SK-N-SH treated with all-trans-retinoic acid at 6 μM for 48 hours (cell line): ENCODE measurements at regions not wholly inside any gene's neighbourhood (a gene's known extent, or its start where the extent isn't known, plus 50 kb on each side); places are given as distances from the start of the nearest gene placed in this dataset.

ENCODE experiments used
- ATAC-seq: fragments of 200-7000 bp; cut with Tn5 transposase; 3 replicates; pipeline ENCODE4 v1.9.1; 2020; ENCODE audit warnings: mild to moderate bottlenecking, moderate library complexity
- ARNTL ChIP-seq: fragments of 450-650 bp; formaldehyde crosslinking; IDR thresholded peaks from 2 replicates; pipeline ENCODE4 v1.5.0; 2020; ENCODE audit warnings: low read depth, mild to moderate bottlenecking, moderate library complexity, borderline replicate concordance
- BACH2 ChIP-seq: fragments of 250-450 bp; sonication (Bioruptor Pico); IDR thresholded peaks from 2 replicates; pipeline ENCODE4 v1.9.0; 2021; ENCODE audit warnings: mild to moderate bottlenecking, borderline replicate concordance
- ESRRG ChIP-seq: fragments of 250-450 bp; sonication (Bioruptor Pico); IDR thresholded peaks from 2 replicates; pipeline ENCODE4 v1.6.1; 2021; ENCODE audit warnings: mild to moderate bottlenecking
- GLIS3 ChIP-seq: fragments of 250-450 bp; sonication (Bioruptor Pico); IDR thresholded peaks from 2 replicates; pipeline ENCODE4 v1.5.0; 2020; ENCODE audit warnings: mild to moderate bottlenecking, moderate library complexity
- ISL1 ChIP-seq: fragments of 250-450 bp; sonication (Bioruptor Pico); IDR thresholded peaks from 2 replicates; pipeline ENCODE4 v2.1.2; 2022; ENCODE audit warnings: mild to moderate bottlenecking, moderate library complexity
- OSR1 ChIP-seq: fragments of 250-450 bp; sonication (Bioruptor Pico); IDR thresholded peaks from 2 replicates; pipeline ENCODE4 v1.8.0; 2022; ENCODE audit warnings: moderate library complexity, mild to moderate bottlenecking, inconsistent platforms
- RARB ChIP-seq: fragments of 250-450 bp; sonication (Bioruptor Pico); IDR thresholded peaks from 2 replicates; pipeline ENCODE4 v1.8.0; 2021; ENCODE audit warnings: mild to moderate bottlenecking, moderate library complexity
- SNAI2 ChIP-seq: fragments of 250-450 bp; sonication (Bioruptor Pico); IDR thresholded peaks from 2 replicates; pipeline ENCODE4 v1.5.0; 2020; ENCODE audit warnings: mild to moderate bottlenecking, moderate library complexity
- TCF4 ChIP-seq: fragments of 250-450 bp; sonication (Bioruptor Pico); IDR thresholded peaks from 2 replicates; pipeline ENCODE4 v1.8.0; 2021; ENCODE audit warnings: mild to moderate bottlenecking, moderate library complexity, borderline replicate concordance
- TOX ChIP-seq: fragments of 250-450 bp; sonication (Bioruptor Pico); IDR thresholded peaks from 2 replicates; pipeline ENCODE4 v1.8.0; 2021; ENCODE audit warnings: mild to moderate bottlenecking, moderate library complexity, borderline replicate concordance
- ZC3H10 ChIP-seq: fragments of 250-450 bp; sonication (Bioruptor Pico); IDR thresholded peaks from 2 replicates; pipeline ENCODE4 v1.5.1; 2021; ENCODE audit warnings: mild to moderate bottlenecking, moderate library complexity
- ZFP30 ChIP-seq: fragments of 450-650 bp; formaldehyde crosslinking; IDR thresholded peaks from 2 replicates; pipeline ENCODE4 v1.5.0; 2022; ENCODE audit warnings: mild to moderate bottlenecking, moderate library complexity
- ZNF565 ChIP-seq: fragments of 450-650 bp; formaldehyde crosslinking; conservative IDR thresholded peaks from 2 replicates; pipeline ENCODE4 v1.5.0; 2020; ENCODE audit warnings: low read depth, mild to moderate bottlenecking, moderate library complexity
- ZNF70 ChIP-seq: fragments of 450-650 bp; formaldehyde crosslinking; IDR thresholded peaks from 2 replicates; pipeline ENCODE4 v1.5.0; 2020; ENCODE audit warnings: mild to moderate bottlenecking, moderate library complexity
- ZNF8 ChIP-seq: fragments of 450-650 bp; formaldehyde crosslinking; IDR thresholded peaks from 2 replicates; pipeline ENCODE4 v1.5.0; 2020; ENCODE audit warnings: mild to moderate bottlenecking, moderate library complexity
- TF ChIP-seq, protein P1 (sequence below): fragments of 250-450 bp; sonication (Bioruptor Pico); IDR thresholded peaks from 2 replicates; pipeline ENCODE4 v1.5.1; 2020; ENCODE audit warnings: low read depth, mild to moderate bottlenecking, moderate library complexity
- TF ChIP-seq, protein P2 (sequence below): fragments of 250-450 bp; sonication (Bioruptor Pico); IDR thresholded peaks from 2 replicates; pipeline ENCODE4 v1.8.0; 2020; ENCODE audit warnings: mild to moderate bottlenecking, moderate library complexity, borderline replicate concordance
- TF ChIP-seq, protein P3 (sequence below): fragments of 250-450 bp; sonication (Bioruptor Pico); IDR thresholded peaks from 2 replicates; pipeline ENCODE4 v1.5.0; 2020; ENCODE audit warnings: mild to moderate bottlenecking, moderate library complexity
- TF ChIP-seq, protein P4 (sequence below): fragments of 250-450 bp; sonication (Bioruptor Pico); IDR thresholded peaks from 2 replicates; pipeline ENCODE4 v1.5.1; 2021; ENCODE audit warnings: mild to moderate bottlenecking, moderate library complexity

DNA sequence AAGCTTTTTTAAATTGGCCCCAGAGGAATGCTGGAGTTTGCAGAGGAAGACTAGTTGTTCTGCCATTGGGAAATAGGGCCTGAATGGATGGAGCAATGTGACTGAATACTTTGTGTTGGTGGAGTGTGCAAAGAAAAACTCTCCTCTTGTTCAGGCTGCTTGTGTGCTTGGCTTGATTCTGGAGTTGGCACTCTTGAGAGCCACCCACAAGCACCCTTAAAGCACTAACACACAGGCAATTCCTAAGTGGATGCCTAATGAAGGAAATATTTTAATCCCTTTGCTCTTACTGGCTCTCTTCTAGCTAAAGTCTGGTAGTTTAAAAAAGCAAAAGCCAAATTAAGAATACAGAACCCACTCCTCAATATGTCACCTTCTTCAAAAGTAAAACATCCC, 304.4 kb upstream of the C2CD4B start:
- peak; percentile 24 for ATAC-seq
- TF ChIP-seq OSR1 (CRISPR knock-in tag) (no peak), ZNF70 (CRISPR knock-in tag) (no peak), ESRRG (CRISPR knock-in tag) (no peak)

DNA sequence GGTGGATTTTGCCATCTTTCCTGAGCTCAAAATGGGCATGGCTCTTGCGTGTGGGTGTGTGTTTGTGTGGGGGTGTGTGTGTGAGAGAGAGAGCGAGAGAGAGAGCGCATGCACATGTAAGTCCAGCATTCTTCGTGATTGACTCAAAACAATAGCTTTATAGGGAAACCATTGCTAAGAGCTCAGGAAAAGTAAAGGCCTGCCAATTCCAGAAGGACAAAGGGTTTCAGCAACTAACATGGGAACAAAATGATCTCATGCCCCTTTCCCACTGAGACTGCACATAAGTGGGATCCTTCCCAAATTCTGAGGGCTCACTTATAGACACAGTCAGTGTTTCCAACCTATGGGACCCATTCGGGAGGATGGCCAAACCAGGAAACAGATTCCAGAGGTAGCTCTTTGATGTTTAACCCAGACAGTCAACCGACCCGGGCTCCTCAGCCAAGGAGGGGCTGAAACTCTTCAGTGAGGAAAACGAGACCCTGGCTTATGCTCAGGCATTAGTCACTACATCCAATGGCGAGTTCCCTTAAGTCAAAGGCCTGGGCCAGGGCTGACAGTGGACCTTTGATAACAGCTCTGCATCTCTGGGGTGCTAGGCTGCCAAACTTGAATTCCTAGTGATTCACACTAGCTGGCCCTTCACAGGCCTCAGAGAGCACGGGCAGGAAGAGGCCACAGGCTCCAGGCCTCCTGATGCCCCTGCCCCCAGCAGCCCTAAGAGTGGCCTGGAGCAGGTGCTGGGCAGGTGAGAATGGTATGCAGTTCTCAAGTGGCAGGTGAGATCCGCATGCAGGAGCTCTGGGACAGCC, 305.0 kb upstream of the C2CD4B start:
- TF ChIP-seq ARNTL (CRISPR knock-in tag) (no peak), ZNF8 (CRISPR knock-in tag) (no peak)
- TF ChIP-seq, all 23 proteins: peak for 0
- ATAC-seq = peak; percentile 78

DNA sequence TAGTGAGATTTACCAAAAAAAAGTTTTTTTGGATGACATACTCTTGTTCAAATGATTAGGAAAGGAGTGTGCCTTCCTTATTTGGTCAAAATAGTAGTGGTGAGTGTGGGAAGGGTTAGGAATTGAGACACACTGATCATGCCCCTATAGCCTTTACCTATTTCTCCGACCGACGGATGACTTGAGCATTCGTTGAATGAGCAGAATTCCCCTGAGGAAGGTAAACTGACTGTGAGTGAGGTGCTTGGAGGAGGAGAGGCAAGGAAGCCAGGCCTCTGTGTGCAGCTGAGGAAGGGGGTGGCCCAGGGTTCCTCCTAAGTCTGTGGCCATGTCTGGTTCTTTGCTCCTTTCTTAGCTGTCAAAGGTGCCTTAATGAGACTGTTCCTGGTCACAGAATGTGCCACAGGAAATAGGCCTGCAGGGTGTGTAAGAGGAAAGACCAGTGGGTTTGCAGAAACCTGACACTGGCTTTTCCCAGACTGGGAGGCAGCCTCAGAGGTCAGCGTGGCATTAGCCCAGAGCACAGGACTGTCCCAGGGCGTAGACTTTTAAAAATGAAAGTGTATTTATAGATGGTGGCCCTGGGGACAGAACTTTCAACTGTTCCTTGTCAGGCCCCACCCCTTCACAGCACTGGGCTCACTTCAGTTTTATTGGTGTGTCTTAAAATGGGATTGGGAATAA, 307.7 kb upstream of the C2CD4B start:
- no peak for TF ChIP-seq RARB
- TF ChIP-seq BACH2 (CRISPR knock-in tag) = no peak
- TF ChIP-seq, protein P1, sequence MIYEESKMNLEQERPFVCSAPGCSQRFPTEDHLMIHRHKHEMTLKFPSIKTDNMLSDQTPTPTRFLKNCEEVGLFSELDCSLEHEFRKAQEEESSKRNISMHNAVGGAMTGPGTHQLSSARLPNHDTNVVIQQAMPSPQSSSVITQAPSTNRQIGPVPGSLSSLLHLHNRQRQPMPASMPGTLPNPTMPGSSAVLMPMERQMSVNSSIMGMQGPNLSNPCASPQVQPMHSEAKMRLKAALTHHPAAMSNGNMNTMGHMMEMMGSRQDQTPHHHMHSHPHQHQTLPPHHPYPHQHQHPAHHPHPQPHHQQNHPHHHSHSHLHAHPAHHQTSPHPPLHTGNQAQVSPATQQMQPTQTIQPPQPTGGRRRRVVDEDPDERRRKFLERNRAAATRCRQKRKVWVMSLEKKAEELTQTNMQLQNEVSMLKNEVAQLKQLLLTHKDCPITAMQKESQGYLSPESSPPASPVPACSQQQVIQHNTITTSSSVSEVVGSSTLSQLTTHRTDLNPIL (CRISPR knock-in tag) = no peak
- no peak for TF ChIP-seq TOX
- TF ChIP-seq TCF4 = no peak
- TF ChIP-seq ZNF70 (CRISPR knock-in tag) = no peak
- no peak for TF ChIP-seq OSR1 (CRISPR knock-in tag)
- ATAC-seq = peak; percentile 56

DNA sequence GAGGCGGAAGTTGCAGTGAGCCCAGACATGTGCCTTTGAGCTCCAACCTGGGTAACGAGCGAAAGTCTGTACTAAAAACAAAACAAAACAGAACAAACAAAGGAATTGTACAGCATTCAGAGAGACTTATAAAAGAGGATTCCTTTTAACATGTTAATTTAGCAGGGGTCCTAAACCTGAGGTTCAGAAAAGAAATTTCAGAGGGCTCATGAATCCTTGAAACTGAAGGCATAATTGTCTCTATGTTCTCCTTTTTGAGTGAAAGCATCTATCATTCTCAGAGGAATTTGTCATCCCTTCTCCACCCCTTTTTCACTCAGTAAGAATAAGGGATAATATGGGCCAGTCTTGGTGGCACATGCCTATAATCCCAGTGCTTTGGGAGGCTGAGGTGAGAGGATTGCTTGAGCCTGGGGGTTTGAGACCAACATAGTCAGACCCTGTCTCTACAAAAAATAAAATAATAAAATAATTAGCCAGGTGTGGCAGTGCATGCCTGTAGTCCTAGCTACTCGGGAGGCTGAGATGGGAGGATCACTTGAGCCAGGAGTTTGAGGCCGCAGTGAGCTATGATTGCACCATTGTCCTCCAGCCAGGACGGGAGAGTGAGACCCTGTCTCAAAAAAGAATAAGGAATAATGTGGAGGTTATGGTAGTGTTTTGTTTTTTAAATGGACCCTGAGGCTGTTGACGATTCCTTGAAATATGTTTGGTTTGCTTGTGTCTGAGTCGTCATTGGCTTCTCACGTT, 309.1 kb upstream of the C2CD4B start:
- ATAC-seq = no peak
- TF ChIP-seq ARNTL (CRISPR knock-in tag) (no peak), BACH2 (CRISPR knock-in tag) (no peak), TOX (no peak), ZC3H10 (no peak)
- TF ChIP-seq, protein P2, sequence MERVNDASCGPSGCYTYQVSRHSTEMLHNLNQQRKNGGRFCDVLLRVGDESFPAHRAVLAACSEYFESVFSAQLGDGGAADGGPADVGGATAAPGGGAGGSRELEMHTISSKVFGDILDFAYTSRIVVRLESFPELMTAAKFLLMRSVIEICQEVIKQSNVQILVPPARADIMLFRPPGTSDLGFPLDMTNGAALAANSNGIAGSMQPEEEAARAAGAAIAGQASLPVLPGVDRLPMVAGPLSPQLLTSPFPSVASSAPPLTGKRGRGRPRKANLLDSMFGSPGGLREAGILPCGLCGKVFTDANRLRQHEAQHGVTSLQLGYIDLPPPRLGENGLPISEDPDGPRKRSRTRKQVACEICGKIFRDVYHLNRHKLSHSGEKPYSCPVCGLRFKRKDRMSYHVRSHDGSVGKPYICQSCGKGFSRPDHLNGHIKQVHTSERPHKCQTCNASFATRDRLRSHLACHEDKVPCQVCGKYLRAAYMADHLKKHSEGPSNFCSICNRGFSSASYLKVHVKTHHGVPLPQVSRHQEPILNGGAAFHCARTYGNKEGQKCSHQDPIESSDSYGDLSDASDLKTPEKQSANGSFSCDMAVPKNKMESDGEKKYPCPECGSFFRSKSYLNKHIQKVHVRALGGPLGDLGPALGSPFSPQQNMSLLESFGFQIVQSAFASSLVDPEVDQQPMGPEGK (CRISPR knock-in tag) = no peak

DNA sequence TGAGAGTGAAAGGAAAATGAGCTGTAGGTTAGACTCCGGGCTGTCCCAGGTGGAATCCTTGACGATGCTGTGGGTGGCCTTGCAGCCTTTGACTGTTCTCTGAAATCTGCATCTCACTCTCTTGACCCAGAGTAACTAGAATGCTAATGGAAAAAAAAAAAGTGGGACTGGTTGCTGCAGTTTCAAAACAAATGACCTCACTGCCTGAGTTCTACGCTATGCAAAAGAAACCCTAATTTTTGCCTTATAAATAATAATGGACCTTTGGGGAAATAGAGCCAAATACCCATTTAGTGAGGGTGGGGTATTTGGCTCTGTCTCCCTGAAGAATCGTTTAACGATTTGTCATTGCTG, 309.7 kb upstream of the C2CD4B start:
- ATAC-seq = no peak
- TF ChIP-seq GLIS3 (CRISPR knock-in tag) = no peak

DNA sequence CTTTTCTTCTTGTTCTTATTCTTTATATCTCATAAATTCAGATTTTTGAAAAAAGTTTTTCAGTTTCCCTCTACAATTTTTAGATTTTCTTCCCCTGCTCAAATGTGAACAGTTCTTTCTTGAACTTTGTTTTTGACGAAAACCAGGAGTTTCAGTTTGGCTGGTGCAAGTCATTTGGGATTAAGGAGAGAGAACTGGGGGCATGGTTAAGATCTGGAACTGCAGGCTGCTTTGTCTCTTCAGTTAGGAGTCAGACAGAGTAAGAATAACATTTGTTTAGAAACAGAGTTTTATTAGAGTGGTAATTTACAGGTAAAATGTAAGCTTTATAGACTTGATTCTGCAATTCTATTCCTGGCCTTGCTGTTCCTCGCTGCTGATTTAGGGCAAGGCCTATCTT, 310.5 kb upstream of the C2CD4B start:
- no peak for ATAC-seq
- TF ChIP-seq TOX (no peak), BACH2 (CRISPR knock-in tag) (no peak), ZNF565 (CRISPR knock-in tag) (no peak), GLIS3 (CRISPR knock-in tag) (no peak)

DNA sequence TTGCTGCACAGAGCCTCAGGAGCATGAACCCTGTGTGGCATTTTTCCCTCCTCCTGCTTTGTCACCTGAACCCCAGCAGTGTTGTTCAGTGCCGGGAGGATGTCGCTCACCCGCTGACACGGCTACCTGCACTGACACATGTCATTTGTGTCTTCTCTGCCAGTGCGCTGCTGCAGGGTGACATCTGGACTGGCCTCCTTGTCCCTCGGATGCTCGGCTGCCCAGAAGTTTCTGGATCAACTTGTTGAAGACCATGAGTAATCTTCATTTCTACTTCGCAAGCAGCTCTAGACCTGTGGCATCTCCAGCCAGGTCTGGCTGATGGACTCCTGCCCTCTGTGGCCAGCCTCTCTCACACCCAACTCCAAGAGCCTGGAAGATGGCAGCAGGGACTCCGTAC, 311.1 kb upstream of the C2CD4B start:
- no peak for ATAC-seq
- no peak for TF ChIP-seq RARB
- TF ChIP-seq SNAI2 (CRISPR knock-in tag) = no peak
- TF ChIP-seq, protein P2 (CRISPR knock-in tag) = no peak
- TF ChIP-seq, protein P3, sequence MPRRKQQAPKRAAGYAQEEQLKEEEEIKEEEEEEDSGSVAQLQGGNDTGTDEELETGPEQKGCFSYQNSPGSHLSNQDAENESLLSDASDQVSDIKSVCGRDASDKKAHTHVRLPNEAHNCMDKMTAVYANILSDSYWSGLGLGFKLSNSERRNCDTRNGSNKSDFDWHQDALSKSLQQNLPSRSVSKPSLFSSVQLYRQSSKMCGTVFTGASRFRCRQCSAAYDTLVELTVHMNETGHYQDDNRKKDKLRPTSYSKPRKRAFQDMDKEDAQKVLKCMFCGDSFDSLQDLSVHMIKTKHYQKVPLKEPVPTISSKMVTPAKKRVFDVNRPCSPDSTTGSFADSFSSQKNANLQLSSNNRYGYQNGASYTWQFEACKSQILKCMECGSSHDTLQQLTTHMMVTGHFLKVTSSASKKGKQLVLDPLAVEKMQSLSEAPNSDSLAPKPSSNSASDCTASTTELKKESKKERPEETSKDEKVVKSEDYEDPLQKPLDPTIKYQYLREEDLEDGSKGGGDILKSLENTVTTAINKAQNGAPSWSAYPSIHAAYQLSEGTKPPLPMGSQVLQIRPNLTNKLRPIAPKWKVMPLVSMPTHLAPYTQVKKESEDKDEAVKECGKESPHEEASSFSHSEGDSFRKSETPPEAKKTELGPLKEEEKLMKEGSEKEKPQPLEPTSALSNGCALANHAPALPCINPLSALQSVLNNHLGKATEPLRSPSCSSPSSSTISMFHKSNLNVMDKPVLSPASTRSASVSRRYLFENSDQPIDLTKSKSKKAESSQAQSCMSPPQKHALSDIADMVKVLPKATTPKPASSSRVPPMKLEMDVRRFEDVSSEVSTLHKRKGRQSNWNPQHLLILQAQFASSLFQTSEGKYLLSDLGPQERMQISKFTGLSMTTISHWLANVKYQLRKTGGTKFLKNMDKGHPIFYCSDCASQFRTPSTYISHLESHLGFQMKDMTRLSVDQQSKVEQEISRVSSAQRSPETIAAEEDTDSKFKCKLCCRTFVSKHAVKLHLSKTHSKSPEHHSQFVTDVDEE (CRISPR knock-in tag) = no peak
- no peak for TF ChIP-seq ISL1 (CRISPR knock-in tag)
- no peak for TF ChIP-seq ZC3H10
- TF ChIP-seq ZFP30 (CRISPR knock-in tag) = no peak
- TF ChIP-seq, protein P4, sequence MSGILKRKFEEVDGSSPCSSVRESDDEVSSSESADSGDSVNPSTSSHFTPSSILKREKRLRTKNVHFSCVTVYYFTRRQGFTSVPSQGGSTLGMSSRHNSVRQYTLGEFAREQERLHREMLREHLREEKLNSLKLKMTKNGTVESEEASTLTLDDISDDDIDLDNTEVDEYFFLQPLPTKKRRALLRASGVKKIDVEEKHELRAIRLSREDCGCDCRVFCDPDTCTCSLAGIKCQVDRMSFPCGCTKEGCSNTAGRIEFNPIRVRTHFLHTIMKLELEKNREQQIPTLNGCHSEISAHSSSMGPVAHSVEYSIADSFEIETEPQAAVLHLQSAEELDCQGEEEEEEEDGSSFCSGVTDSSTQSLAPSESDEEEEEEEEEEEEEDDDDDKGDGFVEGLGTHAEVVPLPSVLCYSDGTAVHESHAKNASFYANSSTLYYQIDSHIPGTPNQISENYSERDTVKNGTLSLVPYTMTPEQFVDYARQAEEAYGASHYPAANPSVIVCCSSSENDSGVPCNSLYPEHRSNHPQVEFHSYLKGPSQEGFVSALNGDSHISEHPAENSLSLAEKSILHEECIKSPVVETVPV (CRISPR knock-in tag) = no peak
- TF ChIP-seq TCF4 = no peak
- TF ChIP-seq TOX = no peak
- TF ChIP-seq ZNF565 (CRISPR knock-in tag) = no peak
- TF ChIP-seq ZNF70 (CRISPR knock-in tag) = no peak
